ENCODE measurements at regions not wholly inside any gene's neighbourhood (a gene's known extent, or its start where the extent isn't known, plus 50 kb on each side); places are given as distances from the start of the nearest gene placed in this dataset.

DNA sequence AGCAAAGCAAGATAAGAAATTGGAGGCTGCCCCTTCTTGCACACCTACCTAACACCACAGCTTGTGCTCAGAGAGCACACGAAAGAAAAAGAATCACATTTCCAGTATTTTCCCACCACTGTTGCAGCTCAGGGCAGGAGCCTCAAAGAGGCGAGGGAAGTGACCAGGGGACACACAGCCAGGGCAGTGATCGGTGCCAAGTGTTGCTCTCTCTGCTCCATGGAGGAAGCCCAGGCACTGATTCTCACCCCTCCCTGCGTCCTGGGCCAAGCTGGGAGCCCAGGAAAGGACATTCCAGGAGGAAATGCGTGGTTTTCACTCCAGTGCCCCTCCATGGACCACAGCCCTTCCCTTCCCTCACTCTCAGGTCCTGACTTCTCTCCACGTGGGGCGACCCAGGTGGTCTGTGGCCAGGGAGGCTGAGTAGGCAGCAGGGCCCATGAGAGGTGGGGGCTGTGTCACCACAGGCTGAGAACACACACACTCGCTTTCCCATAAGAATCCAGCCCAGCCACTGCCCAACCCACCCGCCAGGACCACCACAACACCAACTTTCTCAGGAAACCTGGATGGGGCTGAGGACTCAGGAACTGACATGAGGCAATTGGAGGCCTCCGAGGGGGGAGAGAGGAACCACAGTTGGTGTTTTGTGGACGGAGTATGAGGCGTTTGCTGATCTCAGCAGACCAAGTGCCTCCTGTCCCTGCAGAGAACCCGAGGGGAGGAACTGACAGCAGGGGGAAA lies 81.7 kb upstream of the MAFB start:
- DNase-seq = no peak
- H3K36me3 ChIP-seq (ENCODE audit: insufficient read depth, low read length) = no peaks in the 10 kb centered on the region
- Mint-ChIP-seq H3K4me3 (no peak overlapping the region), H3K36me3 (no peaks in the 10 kb centered on the region), H3K27me3 (peaks cover 0 to 6% of the 10 kb centered on the region in 2 donors), H3K27ac (peak overlapping the region in 1 of 7 donors; percentile 32), H3K9me3 (no peaks in the 10 kb centered on the region), H3K4me1 (peaks cover 9 to 15% (median 13%) of the 10 kb centered on the region in 4 donors)
- no peaks in the 10 kb centered on the region for H3K27me3 ChIP-seq (ENCODE audit: insufficient read depth, low read length)
- POLR2A ChIA-PET (ENCODE audit: partially characterized antibody) = no interaction called here
- no peak overlapping the region for H3K27ac ChIP-seq (ENCODE audit: low read depth, low read length)
- no peaks in the 10 kb centered on the region for H3K9me3 ChIP-seq (ENCODE audit: control insufficient read depth in 1 of 2, low read length in 2 of 2)
- no peak overlapping the region for H3K4me3 ChIP-seq (ENCODE audit: low read length in 2 of 2)
- no peaks in the 10 kb centered on the region for H3K4me1 ChIP-seq (ENCODE audit: insufficient read depth, low read length)
- CTCF ChIA-PET (ENCODE audit: partially characterized antibody) = interaction anchor here (1.9 kb wide), 1 partner anchor 29 kb away, joined by 5 read pairs; no protein-coding TSS in a partner anchor
- intact Hi-C loops (cut with micrococcal nuclease) = no loop called here

GRCh38 chr20:40771308-40771610 lies 82.2 kb upstream of the MAFB start:
- H3K27me3 Mint-ChIP-seq = peaks cover 0 to 6% of the 10 kb centered on the region in 2 donors
- Histone ChIP-seq H3K27ac (ENCODE audit: low read depth, low read length) (no peak overlapping the region), H3K27me3 (ENCODE audit: insufficient read depth, low read length) (no peaks in the 10 kb centered on the region), H3K36me3 (ENCODE audit: insufficient read depth, low read length) (no peaks in the 10 kb centered on the region), H3K4me3 (ENCODE audit: low read length in 2 of 2) (no peak overlapping the region), H3K9me3 (ENCODE audit: control insufficient read depth in 1 of 2, low read length in 2 of 2) (no peaks in the 10 kb centered on the region), H3K4me1 (ENCODE audit: insufficient read depth, low read length) (no peaks in the 10 kb centered on the region)
- peak overlapping the region in 1 of 7 donors; percentile 32 for H3K27ac Mint-ChIP-seq
- intact Hi-C loops (cut with micrococcal nuclease) = no loop called here
- DNase-seq = no peak
- no peaks in the 10 kb centered on the region for H3K36me3 Mint-ChIP-seq
- no peaks in the 10 kb centered on the region for H3K9me3 Mint-ChIP-seq
- H3K4me3 Mint-ChIP-seq = no peak overlapping the region
- CTCF ChIA-PET (ENCODE audit: partially characterized antibody) = no interaction called here
- POLR2A ChIA-PET (ENCODE audit: partially characterized antibody) = no interaction called here
- H3K4me1 Mint-ChIP-seq = peaks cover 9 to 16% (median 14%) of the 10 kb centered on the region in 4 donors

GRCh38 chr20:40771848-40772511 lies 82.9 kb upstream of the MAFB start:
- Mint-ChIP-seq H3K27ac (no peak overlapping the region), H3K36me3 (no peaks in the 10 kb centered on the region), H3K9me3 (no peaks in the 10 kb centered on the region), H3K4me3 (no peak overlapping the region), H3K27me3 (peaks cover 0 to 6% of the 10 kb centered on the region in 2 donors), H3K4me1 (peaks cover 9 to 16% (median 14%) of the 10 kb centered on the region in 4 donors)
- no peak overlapping the region for H3K4me3 ChIP-seq (ENCODE audit: low read length in 2 of 2)
- POLR2A ChIA-PET (ENCODE audit: partially characterized antibody) = no interaction called here
- no peaks in the 10 kb centered on the region for H3K4me1 ChIP-seq (ENCODE audit: insufficient read depth, low read length)
- no peak overlapping the region for H3K27ac ChIP-seq (ENCODE audit: low read depth, low read length)
- DNase-seq = no peak
- intact Hi-C loops (cut with micrococcal nuclease) = no loop called here
- H3K9me3 ChIP-seq (ENCODE audit: control insufficient read depth in 1 of 2, low read length in 2 of 2) = no peaks in the 10 kb centered on the region
- no peaks in the 10 kb centered on the region for H3K27me3 ChIP-seq (ENCODE audit: insufficient read depth, low read length)
- CTCF ChIA-PET (ENCODE audit: partially characterized antibody) = no interaction called here
- H3K36me3 ChIP-seq (ENCODE audit: insufficient read depth, low read length) = no peaks in the 10 kb centered on the region

- H3K9me3 Mint-ChIP-seq = no peaks in the 10 kb centered on the region
- H3K9me3 ChIP-seq (ENCODE audit: control insufficient read depth in 1 of 2, low read length in 2 of 2) = no peaks in the 10 kb centered on the region
- peaks cover 2 to 6% of the 10 kb centered on the region in 2 donors for H3K27me3 Mint-ChIP-seq
- no peaks in the 10 kb centered on the region for H3K27me3 ChIP-seq (ENCODE audit: insufficient read depth, low read length)
- H3K4me3 ChIP-seq (ENCODE audit: low read length in 2 of 2) = no peak overlapping the region
- DNase-seq = no peak
- H3K27ac ChIP-seq (ENCODE audit: low read depth, low read length) = no peak overlapping the region
- ChIA-PET CTCF (ENCODE audit: partially characterized antibody) (no interaction called here), POLR2A (ENCODE audit: partially characterized antibody) (no interaction called here)
- no peaks in the 10 kb centered on the region for H3K4me1 ChIP-seq (ENCODE audit: insufficient read depth, low read length)
- no peaks in the 10 kb centered on the region for H3K36me3 ChIP-seq (ENCODE audit: insufficient read depth, low read length)
- H3K27ac Mint-ChIP-seq = peak overlapping the region in 1 of 7 donors; percentile 89
- no peaks in the 10 kb centered on the region for H3K36me3 Mint-ChIP-seq
- intact Hi-C loops (cut with micrococcal nuclease) = no loop called here
- H3K4me3 Mint-ChIP-seq = no peak overlapping the region
- peaks cover 9 to 16% (median 14%) of the 10 kb centered on the region in 4 donors for H3K4me1 Mint-ChIP-seq
Observed at GRCh38 chr20:40773376-40773775, 84.3 kb upstream of the MAFB start.

DNA sequence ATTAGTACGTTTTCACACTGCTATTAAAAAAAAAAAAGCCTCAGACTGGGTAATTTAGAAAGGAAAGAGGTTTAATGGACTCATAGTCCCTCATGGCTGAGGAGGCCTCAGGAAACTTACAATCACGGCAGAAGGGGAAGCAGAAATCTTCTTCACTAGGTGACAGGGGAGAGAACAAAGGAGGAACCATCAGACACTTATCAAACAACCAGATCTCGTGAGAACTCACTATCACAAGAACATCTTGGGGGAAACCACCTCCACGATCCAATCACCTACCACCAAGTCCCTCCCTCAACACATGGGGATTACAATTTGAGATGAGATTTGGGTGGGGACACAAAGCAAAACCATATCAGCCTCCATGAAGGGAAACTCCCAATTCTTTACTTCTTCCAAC lies 85.2 kb upstream of the MAFB start:
- Mint-ChIP-seq H3K9me3 (no peaks in the 10 kb centered on the region), H3K4me3 (no peak overlapping the region), H3K27ac (peak overlapping the region in 3 of 7 donors; percentile 7 to 81 (median 10)), H3K36me3 (no peaks in the 10 kb centered on the region), H3K4me1 (peaks cover 9 to 16% (median 14%) of the 10 kb centered on the region in 4 donors), H3K27me3 (peaks cover 3 to 6% of the 10 kb centered on the region in 2 donors)
- intact Hi-C loops (cut with micrococcal nuclease) = no loop called here
- no peak for DNase-seq
- POLR2A ChIA-PET (ENCODE audit: partially characterized antibody) = no interaction called here
- H3K27me3 ChIP-seq (ENCODE audit: insufficient read depth, low read length) = no peaks in the 10 kb centered on the region
- no peak overlapping the region for H3K27ac ChIP-seq (ENCODE audit: low read depth, low read length)
- H3K9me3 ChIP-seq (ENCODE audit: control insufficient read depth in 1 of 2, low read length in 2 of 2) = no peaks in the 10 kb centered on the region
- H3K4me1 ChIP-seq (ENCODE audit: insufficient read depth, low read length) = no peaks in the 10 kb centered on the region
- no peak overlapping the region for H3K4me3 ChIP-seq (ENCODE audit: low read length in 2 of 2)
- H3K36me3 ChIP-seq (ENCODE audit: insufficient read depth, low read length) = no peaks in the 10 kb centered on the region
- CTCF ChIA-PET (ENCODE audit: partially characterized antibody) = no interaction called here

DNA sequence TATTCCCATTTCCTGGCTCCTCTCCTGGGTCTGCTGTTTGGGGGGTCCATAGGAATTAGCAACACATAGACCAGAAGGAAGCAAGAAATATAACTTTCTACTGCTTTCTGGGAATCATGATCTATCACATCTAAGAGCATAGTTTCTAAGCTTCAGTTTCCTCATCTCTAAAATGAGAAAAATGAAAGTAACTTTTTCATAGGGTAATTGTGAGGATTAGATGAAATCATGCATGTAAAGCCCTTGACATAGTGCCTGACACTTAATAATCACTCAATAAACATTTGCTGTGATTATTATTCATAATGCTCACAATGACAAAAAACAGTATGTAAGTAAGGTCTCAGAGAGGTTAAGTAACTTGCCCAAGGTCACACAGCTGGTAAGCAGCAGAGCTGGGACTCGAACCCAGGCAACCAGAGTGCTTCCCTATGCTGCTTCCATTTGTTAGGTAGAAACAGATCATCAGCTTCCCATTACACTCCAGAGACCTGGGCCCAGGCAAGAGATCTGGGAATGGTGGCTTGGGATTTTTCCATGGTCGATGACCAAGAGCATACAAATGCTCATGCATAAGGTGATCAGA lies 86.6 kb upstream of the MAFB start:
- H3K4me1 Mint-ChIP-seq = peaks cover 9 to 16% (median 14%) of the 10 kb centered on the region in 4 donors
- H3K9me3 Mint-ChIP-seq = no peaks in the 10 kb centered on the region
- CTCF ChIA-PET (ENCODE audit: partially characterized antibody) = no interaction called here
- no peaks in the 10 kb centered on the region for H3K4me1 ChIP-seq (ENCODE audit: insufficient read depth, low read length)
- H3K27ac ChIP-seq (ENCODE audit: low read depth, low read length) = no peak overlapping the region
- intact Hi-C loops (cut with micrococcal nuclease) = no loop called here
- no peaks in the 10 kb centered on the region for H3K36me3 Mint-ChIP-seq
- H3K36me3 ChIP-seq (ENCODE audit: insufficient read depth, low read length) = no peaks in the 10 kb centered on the region
- no peaks in the 10 kb centered on the region for H3K9me3 ChIP-seq (ENCODE audit: control insufficient read depth in 1 of 2, low read length in 2 of 2)
- POLR2A ChIA-PET (ENCODE audit: partially characterized antibody) = no interaction called here
- H3K4me3 ChIP-seq (ENCODE audit: low read length in 2 of 2) = no peak overlapping the region
- no peak overlapping the region for H3K4me3 Mint-ChIP-seq
- no peak for DNase-seq
- peaks cover 0 to 3% of the 10 kb centered on the region in 2 donors for H3K27me3 Mint-ChIP-seq
- no peaks in the 10 kb centered on the region for H3K27me3 ChIP-seq (ENCODE audit: insufficient read depth, low read length)
- H3K27ac Mint-ChIP-seq = no peak overlapping the region

- intact Hi-C loops (cut with micrococcal nuclease) = no loop called here
- H3K27me3 Mint-ChIP-seq = peaks cover 0 to 3% of the 10 kb centered on the region in 2 donors
- peaks cover 4% of the 10 kb centered on the region for H3K4me1 ChIP-seq (ENCODE audit: insufficient read depth, low read length)
Observed at GRCh38 chr20:40776466-40777457, 87.7 kb upstream of the MAFB start.

More at GRCh38 chr20:40776466-40777457, 87.7 kb upstream of the MAFB start:
- no peaks in the 10 kb centered on the region for H3K36me3 Mint-ChIP-seq
- ChIA-PET CTCF (ENCODE audit: partially characterized antibody) (no interaction called here), POLR2A (ENCODE audit: partially characterized antibody) (no interaction called here)
- Histone ChIP-seq H3K27ac (ENCODE audit: low read depth, low read length) (no peak overlapping the region), H3K4me3 (ENCODE audit: low read length in 2 of 2) (no peak overlapping the region), H3K9me3 (ENCODE audit: control insufficient read depth in 1 of 2, low read length in 2 of 2) (no peaks in the 10 kb centered on the region), H3K27me3 (ENCODE audit: insufficient read depth, low read length) (no peaks in the 10 kb centered on the region), H3K36me3 (ENCODE audit: insufficient read depth, low read length) (no peaks in the 10 kb centered on the region)
- no peak overlapping the region for H3K27ac Mint-ChIP-seq
- H3K4me3 Mint-ChIP-seq = no peak overlapping the region
- peaks cover 9 to 16% (median 14%) of the 10 kb centered on the region in 4 donors for H3K4me1 Mint-ChIP-seq
- DNase-seq = no peak
- no peaks in the 10 kb centered on the region for H3K9me3 Mint-ChIP-seq

Data from CD4-positive, alpha-beta memory T cell (primary cell).